ENCODE measurements at regions not wholly inside any gene's neighbourhood (a gene's known extent, or its start where the extent isn't known, plus 50 kb on each side); places are given as distances from the start of the nearest gene placed in this dataset.

DNA sequence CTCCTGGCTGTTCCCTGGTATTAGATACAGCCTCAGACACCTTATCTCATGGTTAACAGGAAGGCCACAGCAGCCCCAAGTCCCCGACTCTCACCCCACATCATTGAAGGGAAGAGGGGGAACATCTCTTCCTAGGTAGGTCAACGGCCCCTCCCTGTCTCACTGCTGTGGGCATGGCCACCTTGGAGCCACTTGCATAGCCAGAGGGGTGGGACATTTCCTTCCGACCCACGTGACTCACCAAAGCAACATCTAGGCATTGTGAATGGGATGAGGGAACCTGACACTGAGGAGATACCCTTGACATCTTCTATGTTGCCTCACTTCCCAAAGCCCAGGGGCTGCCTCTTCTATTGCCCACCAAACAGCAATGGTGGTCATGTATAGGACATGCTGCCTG, 68.5 kb upstream of the GPR26 start:
- no peak for ATAC-seq (ENCODE audit: low FRiP score)

DNA sequence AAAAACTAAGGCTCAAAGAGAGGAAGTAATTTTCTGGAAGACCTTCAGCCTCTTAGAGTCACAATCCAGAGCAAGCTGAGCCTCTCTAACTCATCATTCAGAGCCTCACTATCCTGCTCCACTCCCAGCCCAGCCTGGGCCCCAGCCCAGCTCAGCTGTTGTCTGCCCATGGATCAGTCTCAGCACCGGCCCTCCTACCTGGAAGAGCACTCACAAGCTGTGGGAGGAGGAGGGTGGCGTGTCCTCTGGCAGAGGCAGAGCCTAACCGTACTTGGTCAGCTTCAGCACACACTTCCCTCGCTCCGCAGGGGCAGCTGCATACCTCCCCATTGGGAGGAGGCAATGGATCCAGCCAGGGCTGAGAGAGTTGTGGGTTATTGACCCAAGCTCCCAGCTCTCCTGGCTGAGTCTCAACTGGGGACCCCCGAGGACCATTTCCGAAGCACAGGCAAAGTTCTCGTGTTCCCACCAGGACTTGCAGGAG, 66.7 kb upstream of the GPR26 start:
- ATAC-seq (ENCODE audit: low FRiP score) (no peak), DNase-seq (ENCODE audit: low spot score) (no peak)
- TF ChIP-seq CTCF (IDR thresholded peaks at IDR 0.05) = no peak

More for the DNA sequence above, 68.5 kb upstream of the GPR26 start:
- no peak for TF ChIP-seq CTCF (IDR thresholded peaks at IDR 0.05)
- DNase-seq (ENCODE audit: low spot score) = no peak

GRCh38 chr10:123600177-123600576, 66.0 kb upstream of the GPR26 start:
- TF ChIP-seq CTCF (IDR thresholded peaks at IDR 0.05) = no peak
- no peak for ATAC-seq (ENCODE audit: low FRiP score)

GRCh38 chr10:123603130-123603529, 63.0 kb upstream of the GPR26 start:
- ATAC-seq (ENCODE audit: low FRiP score) = no peak
- DNase-seq (ENCODE audit: low spot score) = no peak
- TF ChIP-seq CTCF (IDR thresholded peaks at IDR 0.05) = no peak

More at GRCh38 chr10:123600177-123600576, 66.0 kb upstream of the GPR26 start:
- DNase-seq (ENCODE audit: low spot score) = no peak

DNA sequence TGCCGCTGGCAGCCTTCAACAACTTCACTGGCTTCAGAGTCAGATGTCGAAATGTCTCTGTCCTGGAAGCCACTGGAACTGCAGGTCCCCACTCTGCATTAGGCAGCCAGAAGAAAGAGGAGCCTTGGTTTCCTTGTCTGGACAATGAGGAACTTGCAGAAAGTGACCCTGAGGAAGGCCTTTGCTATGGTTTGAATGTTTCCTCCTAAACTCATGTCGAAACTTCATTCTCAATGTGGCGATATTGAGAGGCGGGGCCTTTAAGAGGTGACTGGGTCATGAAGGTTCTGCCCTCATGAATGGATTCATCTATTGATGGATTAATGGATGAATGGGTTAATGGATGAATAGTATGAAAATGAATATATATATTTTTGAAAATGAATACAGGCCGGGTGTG, 61.6 kb upstream of the GPR26 start:
- ATAC-seq (ENCODE audit: low FRiP score) (no peak), DNase-seq (ENCODE audit: low spot score) (no peak)
- no peak for TF ChIP-seq CTCF (IDR thresholded peaks at IDR 0.05)

GRCh38 chr10:123606006-123606405, 60.1 kb upstream of the GPR26 start:
- ATAC-seq (ENCODE audit: low FRiP score) = no peak
- no peak for TF ChIP-seq CTCF (IDR thresholded peaks at IDR 0.05)
- no peak for DNase-seq (ENCODE audit: low spot score)

- ATAC-seq (ENCODE audit: low FRiP score) = no peak
- DNase-seq (ENCODE audit: low spot score) = no peak
- TF ChIP-seq CTCF (IDR thresholded peaks at IDR 0.05) = no peak
Measured at GRCh38 chr10:123606955-123607354, 59.2 kb upstream of the GPR26 start.

Measured in omental fat pad (tissue), 3 donors.